ENCODE measurements at regions not wholly inside any gene's neighbourhood (a gene's known extent, or its start where the extent isn't known, plus 50 kb on each side); places are given as distances from the start of the nearest gene placed in this dataset.

DNA sequence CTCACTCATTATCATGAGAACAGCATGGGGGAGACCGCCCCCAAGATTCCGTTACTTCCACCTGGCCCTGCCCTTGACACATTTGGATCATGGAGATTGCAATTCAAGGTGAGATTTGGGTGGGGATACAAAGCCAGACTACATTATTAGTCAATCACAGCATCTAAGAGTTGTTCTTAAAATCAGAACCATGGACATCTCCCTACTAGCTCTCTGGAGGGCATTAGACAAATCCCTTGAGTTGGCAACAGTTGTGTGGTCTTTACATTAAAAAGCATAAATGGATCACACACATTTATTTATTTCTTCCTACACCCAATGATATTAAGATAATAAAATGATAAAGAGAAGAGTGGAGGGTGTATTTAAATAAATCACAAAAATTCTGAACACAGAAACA, 262.8 kb upstream of the VCX start:
- no peak for DNase-seq (ENCODE audit: low spot score)
- TF ChIP-seq POLR2A (IDR thresholded peaks at IDR 0.05) (no peak), POLR2AphosphoS5 (IDR thresholded peaks at IDR 0.05) (no peak)
- TF ChIP-seq, protein P1, sequence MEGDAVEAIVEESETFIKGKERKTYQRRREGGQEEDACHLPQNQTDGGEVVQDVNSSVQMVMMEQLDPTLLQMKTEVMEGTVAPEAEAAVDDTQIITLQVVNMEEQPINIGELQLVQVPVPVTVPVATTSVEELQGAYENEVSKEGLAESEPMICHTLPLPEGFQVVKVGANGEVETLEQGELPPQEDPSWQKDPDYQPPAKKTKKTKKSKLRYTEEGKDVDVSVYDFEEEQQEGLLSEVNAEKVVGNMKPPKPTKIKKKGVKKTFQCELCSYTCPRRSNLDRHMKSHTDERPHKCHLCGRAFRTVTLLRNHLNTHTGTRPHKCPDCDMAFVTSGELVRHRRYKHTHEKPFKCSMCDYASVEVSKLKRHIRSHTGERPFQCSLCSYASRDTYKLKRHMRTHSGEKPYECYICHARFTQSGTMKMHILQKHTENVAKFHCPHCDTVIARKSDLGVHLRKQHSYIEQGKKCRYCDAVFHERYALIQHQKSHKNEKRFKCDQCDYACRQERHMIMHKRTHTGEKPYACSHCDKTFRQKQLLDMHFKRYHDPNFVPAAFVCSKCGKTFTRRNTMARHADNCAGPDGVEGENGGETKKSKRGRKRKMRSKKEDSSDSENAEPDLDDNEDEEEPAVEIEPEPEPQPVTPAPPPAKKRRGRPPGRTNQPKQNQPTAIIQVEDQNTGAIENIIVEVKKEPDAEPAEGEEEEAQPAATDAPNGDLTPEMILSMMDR (IDR thresholded peaks at IDR 0.05), result no peak
- Histone ChIP-seq H3K27me3 (replicated peaks; ENCODE audit: insufficient read depth) (no peaks in the 10 kb centered on the region), H3K9me3 (no peaks in the 10 kb centered on the region), H3K36me3 (no peaks in the 10 kb centered on the region), H3K4me3 (no peak overlapping the region), H3K27ac (no peak overlapping the region), H3K4me1 (replicated peaks) (no peaks in the 10 kb centered on the region)
- WGBS, result 82% methylated on average over 2 of the region's 2 CpGs
- intact Hi-C loops (cut with DNase I), result no loop called here

DNA sequence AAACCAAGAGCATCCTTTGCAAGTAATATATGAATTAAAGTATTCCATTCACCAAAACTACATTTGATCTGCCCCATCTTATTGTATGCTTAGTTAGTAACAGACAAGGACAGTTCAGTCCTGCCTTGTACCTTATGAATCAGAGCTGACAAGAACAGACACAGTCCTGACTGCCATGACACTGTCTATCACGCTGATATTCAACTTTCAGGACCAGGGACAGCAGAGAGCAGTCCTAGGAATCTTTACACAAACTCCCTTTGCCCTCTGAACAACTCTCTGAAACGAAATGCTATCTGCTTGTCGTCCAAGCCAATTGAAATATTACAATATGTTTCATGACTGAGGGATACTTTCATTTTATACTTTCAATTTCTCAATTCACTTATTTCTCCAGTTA, 268.6 kb upstream of the VCX start:
- TF ChIP-seq POLR2A (IDR thresholded peaks at IDR 0.05), result no peak
- no peaks in the 10 kb centered on the region for H3K4me1 ChIP-seq (replicated peaks)
- DNase-seq (ENCODE audit: low spot score), result no peak
- no peaks in the 10 kb centered on the region for H3K27me3 ChIP-seq (replicated peaks; ENCODE audit: insufficient read depth)
- H3K4me3 ChIP-seq, result no peak overlapping the region
- H3K9me3 ChIP-seq, result no peaks in the 10 kb centered on the region
- intact Hi-C loops (cut with DNase I), result no loop called here
- no peak overlapping the region for H3K27ac ChIP-seq
- no peaks in the 10 kb centered on the region for H3K36me3 ChIP-seq
- WGBS, result 2% methylated on average over 3 of the region's 3 CpGs

GRCh38 chrX:7570432-7571029, 272.4 kb upstream of the VCX start:
- no peaks in the 10 kb centered on the region for H3K9me3 ChIP-seq
- no peak for DNase-seq (ENCODE audit: low spot score)
- intact Hi-C loops (cut with DNase I), result no loop called here
- TF ChIP-seq POLR2A (IDR thresholded peaks at IDR 0.05), result no peak
- H3K36me3 ChIP-seq, result no peaks in the 10 kb centered on the region
- no peak overlapping the region for H3K4me3 ChIP-seq
- H3K4me1 ChIP-seq (replicated peaks), result no peaks in the 10 kb centered on the region
- WGBS, result 91% methylated on average over 9 of the region's 9 CpGs
- no peak overlapping the region for H3K27ac ChIP-seq
- H3K27me3 ChIP-seq (replicated peaks; ENCODE audit: insufficient read depth), result no peaks in the 10 kb centered on the region

- no peak for TF ChIP-seq POLR2A (IDR thresholded peaks at IDR 0.05)
- TF ChIP-seq, protein P1 (IDR thresholded peaks at IDR 0.05), result no peak
- no peak for TF ChIP-seq POLR2AphosphoS5 (IDR thresholded peaks at IDR 0.05)
- WGBS, result 88% methylated on average over 4 of the region's 4 CpGs
- Histone ChIP-seq H3K9me3 (no peaks in the 10 kb centered on the region), H3K4me1 (replicated peaks) (no peaks in the 10 kb centered on the region), H3K27me3 (replicated peaks; ENCODE audit: insufficient read depth) (no peaks in the 10 kb centered on the region), H3K4me3 (no peak overlapping the region), H3K36me3 (no peaks in the 10 kb centered on the region), H3K27ac (no peak overlapping the region)
- intact Hi-C loops (cut with DNase I), result no loop called here
- DNase-seq (ENCODE audit: low spot score), result no peak
Observed at GRCh38 chrX:7568597-7568996, 274.4 kb upstream of the VCX start.

GRCh38 chrX:7568130-7568529, 274.8 kb upstream of the VCX start:
- intact Hi-C loops (cut with DNase I), result no loop called here
- Histone ChIP-seq H3K9me3 (no peaks in the 10 kb centered on the region), H3K27me3 (replicated peaks; ENCODE audit: insufficient read depth) (no peaks in the 10 kb centered on the region), H3K4me1 (replicated peaks) (no peaks in the 10 kb centered on the region), H3K4me3 (no peak overlapping the region), H3K36me3 (no peaks in the 10 kb centered on the region), H3K27ac (no peak overlapping the region)
- TF ChIP-seq, protein P1 (IDR thresholded peaks at IDR 0.05), result no peak
- no peak for TF ChIP-seq POLR2AphosphoS5 (IDR thresholded peaks at IDR 0.05)
- TF ChIP-seq POLR2A (IDR thresholded peaks at IDR 0.05), result no peak
- no peak for DNase-seq (ENCODE audit: low spot score)
- 67% methylated on average over 3 of the region's 3 CpGs for WGBS

- no peaks in the 10 kb centered on the region for H3K4me1 ChIP-seq (replicated peaks)
- no peak overlapping the region for H3K4me3 ChIP-seq
- no peak overlapping the region for H3K27ac ChIP-seq
- no peaks in the 10 kb centered on the region for H3K9me3 ChIP-seq
- intact Hi-C loops (cut with DNase I), result no loop called here
- no peaks in the 10 kb centered on the region for H3K36me3 ChIP-seq
- DNase-seq (ENCODE audit: low spot score), result no peak
- 74% methylated on average over 2 of the region's 2 CpGs for WGBS
- TF ChIP-seq POLR2AphosphoS5 (IDR thresholded peaks at IDR 0.05) (no peak), POLR2A (IDR thresholded peaks at IDR 0.05) (no peak)
- TF ChIP-seq, protein P1 (IDR thresholded peaks at IDR 0.05), result no peak
- H3K27me3 ChIP-seq (replicated peaks; ENCODE audit: insufficient read depth), result no peaks in the 10 kb centered on the region
Observed at GRCh38 chrX:7552760-7553159, 290.2 kb upstream of the VCX start.

All from prostate gland (tissue), 2 donors.